ENCODE measurements at regions not wholly inside any gene's neighbourhood (a gene's known extent, or its start where the extent isn't known, plus 50 kb on each side); places are given as distances from the start of the nearest gene placed in this dataset.

DNA sequence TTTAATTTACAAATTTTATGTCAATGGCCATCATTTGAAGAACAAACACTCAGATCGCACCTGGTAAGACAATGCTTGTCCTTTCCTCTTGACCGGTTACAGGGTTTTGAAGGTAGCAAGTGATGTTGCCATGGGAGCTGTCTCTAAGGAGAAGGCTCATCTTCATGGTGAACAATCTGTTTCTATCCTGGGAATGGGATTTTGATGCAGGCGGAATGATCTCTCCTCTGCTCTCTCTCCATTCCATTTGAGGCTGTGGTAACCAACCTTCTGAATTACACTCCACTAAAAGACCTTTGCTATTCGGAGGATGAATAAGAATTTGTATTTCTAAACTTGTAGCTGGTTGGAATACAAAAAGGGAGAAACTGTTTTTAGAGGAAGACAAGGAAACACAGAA is 57.9 kb upstream of the SLC5A9 start:
- Histone ChIP-seq H3K9me3 (no peaks in the 10 kb centered on the region), H3K36me3 (no peaks in the 10 kb centered on the region), H3K27me3 (0 out of 2 replicates have a peak, but pooled peaks cover 2% of the 10 kb centered on the region), H3K4me3 (no peak overlapping the region)
- DNase-seq = no peak

DNA sequence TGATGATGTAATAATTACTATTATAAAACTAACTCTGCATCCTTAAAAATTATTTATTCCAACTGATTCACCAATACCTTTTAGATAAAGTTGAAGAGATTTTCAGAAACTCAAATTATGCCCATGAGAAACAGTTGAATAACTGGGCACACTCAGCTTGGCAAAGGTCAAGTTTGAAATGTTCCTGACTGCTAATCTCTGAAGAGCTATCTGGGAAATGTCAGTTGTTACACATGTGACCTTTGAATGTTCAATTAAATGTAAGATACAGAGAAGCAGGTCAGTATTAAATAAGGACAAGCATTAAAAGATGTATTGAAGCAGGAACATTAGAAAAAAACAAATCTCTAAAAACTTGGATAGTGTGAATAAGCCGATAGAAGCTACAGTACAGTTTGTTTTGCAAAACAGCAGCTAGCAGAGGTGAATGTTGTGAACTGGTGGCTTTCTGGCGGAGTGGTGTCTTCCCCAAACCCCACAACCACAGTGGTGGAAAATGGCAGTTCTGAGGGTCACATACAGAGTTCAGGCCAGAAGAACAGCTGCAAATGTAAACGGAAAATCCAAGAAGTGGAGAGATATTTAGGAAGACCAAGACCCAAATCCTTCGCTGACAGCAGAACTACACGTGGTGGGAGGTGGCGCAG is 61.9 kb upstream of the SLC5A9 start:
- Histone ChIP-seq H3K4me3 (no peak overlapping the region), H3K27me3 (0 out of 2 replicates have a peak, but pooled peaks cover 2% of the 10 kb centered on the region), H3K9me3 (no peaks in the 10 kb centered on the region), H3K36me3 (no peaks in the 10 kb centered on the region)
- no peak for DNase-seq

DNA sequence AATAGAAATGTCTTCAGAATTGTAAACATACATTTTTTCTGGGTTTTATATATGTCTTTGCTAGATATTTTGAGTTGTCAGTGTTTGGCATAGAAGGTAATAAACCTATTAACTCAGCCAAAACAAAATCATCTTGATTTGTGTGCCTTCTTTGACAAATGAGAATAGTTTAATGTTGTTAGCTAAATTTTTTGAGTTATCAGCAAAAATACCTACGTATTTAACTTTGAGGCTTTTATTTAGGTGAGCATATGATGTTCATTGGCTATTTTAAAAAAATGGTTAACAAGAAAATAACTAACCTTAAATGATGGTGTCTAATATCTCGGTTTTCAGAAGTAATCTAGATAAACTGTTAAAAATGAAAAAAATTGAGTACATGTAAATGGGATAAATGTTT is 83.2 kb upstream of the SLC5A9 start:
- Histone ChIP-seq H3K36me3 (no peaks in the 10 kb centered on the region), H3K4me3 (no peak overlapping the region), H3K9me3 (no peaks in the 10 kb centered on the region), H3K27me3 (no peaks in the 10 kb centered on the region)
- DNase-seq = no peak

DNA sequence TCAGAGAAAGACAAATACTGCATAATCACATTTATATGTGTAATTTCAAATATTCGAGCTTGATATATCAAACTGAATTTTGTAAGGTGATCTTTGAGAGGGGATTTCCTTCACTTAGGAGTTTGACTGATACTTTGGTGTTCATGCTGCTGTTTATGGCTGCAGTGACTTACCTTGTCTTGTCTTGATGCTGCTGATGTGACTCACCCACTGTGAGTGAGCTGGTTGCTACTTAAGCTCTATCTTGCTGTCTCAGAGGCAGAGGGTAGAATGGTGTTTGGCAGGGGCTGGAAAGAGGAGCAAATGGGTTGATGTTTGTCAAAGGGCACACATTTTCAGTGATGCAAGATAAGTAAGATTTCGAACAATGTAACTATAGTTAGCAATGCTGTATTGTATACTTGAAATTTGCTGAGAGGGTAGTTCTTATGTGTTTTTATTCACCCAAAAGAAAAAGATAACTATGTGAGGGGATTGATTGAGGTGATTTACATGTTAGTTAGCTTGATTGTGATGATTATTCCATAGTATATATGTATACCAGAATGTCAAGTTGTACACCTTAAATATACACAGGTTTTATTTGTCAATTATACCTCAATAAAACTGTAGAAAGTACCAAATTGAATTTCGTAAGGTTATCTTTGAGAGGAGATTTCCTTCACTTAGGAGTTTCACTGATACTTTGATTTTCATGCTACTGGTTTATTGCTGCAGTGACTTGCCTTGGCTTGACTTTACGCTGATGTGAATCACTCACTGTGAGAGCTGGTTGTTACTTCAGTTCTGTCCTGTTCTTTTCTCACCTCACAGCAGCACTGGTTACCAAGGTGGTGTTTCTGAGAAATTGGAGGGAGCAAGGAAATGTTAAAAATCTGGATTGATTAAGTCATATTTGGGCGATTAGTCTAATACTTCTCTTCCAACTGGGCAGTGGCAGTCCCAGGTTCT is 94.5 kb upstream of the SLC5A9 start:
- DNase-seq = no peak
- Histone ChIP-seq H3K27me3 (no peaks in the 10 kb centered on the region; the same call in 1 of the 2 replicates), H3K36me3 (no peaks in the 10 kb centered on the region), H3K4me3 (no peak overlapping the region), H3K9me3 (no peaks in the 10 kb centered on the region)

DNA sequence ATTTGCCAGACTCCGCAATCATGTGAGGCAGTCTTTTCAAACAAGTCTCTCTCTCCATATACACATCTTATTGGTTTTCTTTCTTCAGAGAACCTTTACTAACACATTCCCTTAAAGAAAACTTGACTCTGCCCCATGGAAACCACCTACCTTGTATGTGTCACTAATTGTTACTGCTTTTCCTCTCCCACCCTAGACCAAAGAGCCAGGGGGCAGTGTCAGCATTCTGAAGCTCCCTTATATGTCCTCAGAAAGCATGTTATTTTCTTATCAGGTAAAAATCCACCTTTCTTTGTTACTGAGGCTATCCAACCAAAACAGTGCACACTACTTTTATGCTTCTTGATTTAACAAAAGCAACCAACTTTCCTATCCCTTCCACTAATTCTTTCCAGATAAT is 98.9 kb upstream of the SLC5A9 start:
- no peaks in the 10 kb centered on the region for H3K9me3 ChIP-seq
- no peak for DNase-seq
- no peak overlapping the region for H3K4me3 ChIP-seq
- H3K36me3 ChIP-seq = no peaks in the 10 kb centered on the region
- no peaks in the 10 kb centered on the region; the same call in 1 of the 2 replicates for H3K27me3 ChIP-seq

DNA sequence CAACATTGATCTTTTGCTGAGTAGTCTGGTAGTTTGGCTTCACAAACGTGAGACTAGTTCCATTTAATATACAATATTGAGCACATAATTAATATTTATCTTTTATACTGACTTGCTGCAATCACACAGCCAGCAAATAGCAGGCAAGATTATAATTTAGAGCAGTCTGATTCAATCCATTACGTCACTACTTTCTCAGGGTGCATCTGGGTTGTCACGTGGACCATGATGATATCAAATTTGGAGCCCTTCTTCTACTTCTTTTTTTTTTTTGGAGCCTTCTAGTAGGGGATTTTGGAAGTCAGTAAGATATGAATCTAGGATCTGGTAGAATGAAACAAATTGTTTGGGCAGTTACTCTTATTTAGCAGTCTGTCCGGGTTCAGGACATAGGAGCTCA is 100.6 kb upstream of the SLC5A9 start:
- no peak for DNase-seq
- H3K27me3 ChIP-seq = no peaks in the 10 kb centered on the region; the same call in 1 of the 2 replicates
- no peak overlapping the region for H3K4me3 ChIP-seq
- H3K36me3 ChIP-seq = no peaks in the 10 kb centered on the region
- H3K9me3 ChIP-seq = no peaks in the 10 kb centered on the region

DNA sequence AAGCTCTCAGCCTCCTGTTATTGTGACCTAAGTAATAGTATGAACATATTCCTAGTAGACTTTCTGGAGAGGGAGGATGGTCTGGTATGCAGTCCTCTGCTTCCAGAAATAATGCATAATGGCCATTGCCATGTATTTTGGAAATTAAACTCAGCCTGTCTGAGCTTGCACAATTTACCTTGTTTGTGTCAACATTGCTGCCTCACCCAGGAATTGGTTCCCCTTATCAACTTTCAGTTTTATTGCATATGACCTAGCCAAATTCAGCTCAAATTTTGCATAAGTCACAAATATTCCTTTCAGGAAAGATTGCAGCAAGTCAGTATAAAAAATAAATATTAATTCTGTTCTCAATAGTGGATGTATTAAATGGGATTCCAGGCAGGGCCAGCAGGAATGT is 101.9 kb upstream of the SLC5A9 start:
- H3K4me3 ChIP-seq = no peak overlapping the region
- H3K27me3 ChIP-seq = no peaks in the 10 kb centered on the region
- no peaks in the 10 kb centered on the region for H3K9me3 ChIP-seq
- DNase-seq = no peak
- no peaks in the 10 kb centered on the region for H3K36me3 ChIP-seq

DNA sequence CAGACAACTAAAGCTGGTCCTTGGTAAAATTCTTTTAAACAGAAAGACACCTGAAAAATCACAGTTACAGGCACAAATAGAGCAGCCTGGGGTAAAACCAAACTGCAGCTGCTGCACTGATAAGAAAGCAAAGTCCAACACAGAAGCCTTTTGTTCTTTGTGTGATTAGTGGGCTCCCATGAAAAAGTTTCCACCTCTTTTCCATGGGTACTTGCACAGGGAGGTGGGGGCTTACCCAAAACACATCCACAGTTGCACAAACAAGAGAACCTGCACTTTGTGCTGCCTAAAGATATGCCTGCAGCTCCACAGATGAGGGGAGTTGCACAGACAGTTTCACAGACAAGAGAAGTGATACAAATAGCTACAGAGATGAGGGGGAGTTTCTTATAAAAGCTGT is 106.7 kb upstream of the SLC5A9 start:
- DNase-seq = no peak
- H3K9me3 ChIP-seq = no peaks in the 10 kb centered on the region
- H3K4me3 ChIP-seq = no peak overlapping the region
- no peaks in the 10 kb centered on the region for H3K36me3 ChIP-seq
- H3K27me3 ChIP-seq = no peaks in the 10 kb centered on the region

DNA sequence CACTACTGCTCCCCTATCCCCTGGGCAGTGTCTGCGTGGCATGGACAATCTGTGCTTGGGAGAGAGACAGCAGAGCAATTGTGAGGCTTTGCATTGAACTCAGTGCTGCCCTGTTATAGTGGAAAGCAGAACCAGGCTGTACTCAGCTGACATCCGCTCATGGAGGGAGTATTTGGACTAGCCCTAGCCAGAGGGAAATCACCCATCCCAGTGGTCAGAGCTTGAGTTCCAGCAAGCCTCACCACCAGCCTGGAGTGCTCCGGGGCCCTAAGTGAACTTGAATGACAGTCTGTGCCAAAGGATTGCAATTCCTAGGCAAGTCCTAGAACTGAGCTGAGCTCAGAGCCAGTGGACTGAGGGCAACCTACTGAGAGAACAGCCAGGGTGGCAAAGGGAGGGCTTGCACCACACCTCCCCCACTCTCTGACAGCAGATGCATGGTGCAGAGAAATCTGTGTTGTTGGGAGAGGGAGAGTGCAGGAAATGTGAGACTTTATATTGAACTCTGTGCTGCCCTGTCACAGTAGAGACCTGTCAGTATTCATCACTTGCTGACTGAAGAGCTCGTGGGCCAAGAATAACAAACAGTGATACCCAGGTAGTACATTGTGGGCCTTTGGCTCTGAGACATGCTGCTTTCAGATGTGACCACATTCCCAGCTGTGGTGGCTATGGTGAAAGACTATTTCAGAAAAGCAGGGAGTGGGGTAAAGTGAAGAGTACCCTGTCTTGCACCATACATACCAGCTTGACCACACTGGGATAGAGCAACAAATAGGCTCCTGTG is 107.7 kb upstream of the SLC5A9 start:
- DNase-seq = no peak
- H3K4me3 ChIP-seq = no peak overlapping the region

DNA sequence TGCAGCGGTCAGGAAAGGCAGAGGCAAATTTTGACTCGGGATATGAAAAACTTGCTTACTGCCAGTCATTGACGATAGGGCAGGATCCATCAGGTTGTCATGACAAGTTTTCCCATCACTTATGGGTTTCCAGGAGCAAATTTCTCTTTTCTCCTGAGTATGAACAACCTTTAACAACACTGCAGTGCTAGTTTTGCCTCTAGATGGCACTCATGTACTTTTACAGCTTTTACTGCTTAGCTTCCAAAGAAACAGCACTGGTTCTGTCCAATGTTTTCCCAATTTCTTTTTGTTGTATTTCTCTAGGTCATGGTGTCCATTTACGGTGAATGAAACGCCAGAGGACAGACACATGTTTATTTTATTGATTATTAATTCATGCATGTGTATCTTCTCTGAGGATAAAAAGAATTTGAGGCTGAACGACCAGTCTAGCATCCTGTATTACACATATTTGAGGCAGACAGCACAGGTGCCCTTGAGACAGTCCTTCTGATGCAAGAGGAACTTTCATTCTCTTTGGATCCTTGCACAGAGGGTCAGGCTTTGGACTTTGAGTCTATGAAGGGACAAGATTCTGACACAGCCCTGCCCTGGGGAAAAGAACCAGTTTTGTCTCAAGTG is 112.3 kb upstream of the TRABD2B start:
- Histone ChIP-seq H3K4me3 (no peak overlapping the region), H3K27me3 (peaks cover 4% of the 10 kb centered on the region; the same call in 1 of the 2 replicates), H3K9me3 (no peaks in the 10 kb centered on the region), H3K36me3 (no peaks in the 10 kb centered on the region)
- no peak for DNase-seq

More for the DNA sequence above, 107.7 kb upstream of the SLC5A9 start:
- no peaks in the 10 kb centered on the region for H3K9me3 ChIP-seq
- no peaks in the 10 kb centered on the region for H3K36me3 ChIP-seq
- no peaks in the 10 kb centered on the region for H3K27me3 ChIP-seq

DNA sequence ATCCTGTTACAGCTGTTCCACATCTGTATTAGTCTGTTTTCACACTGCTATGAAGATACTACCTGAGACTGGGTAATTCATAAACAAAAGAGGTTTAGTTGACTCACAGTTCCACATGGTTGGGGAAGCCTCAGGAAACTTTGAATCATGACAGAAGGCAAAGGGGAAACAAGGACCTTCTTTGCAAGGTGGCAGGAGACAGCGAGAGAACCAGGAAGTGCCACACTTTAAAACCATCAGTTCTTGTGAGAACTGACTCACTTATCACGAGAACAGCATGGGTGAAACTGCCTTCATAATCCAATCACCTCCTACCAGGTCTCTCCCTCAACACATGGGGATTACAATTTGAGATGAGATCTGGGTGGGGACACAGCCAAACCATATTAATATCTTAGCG is 110.3 kb upstream of the TRABD2B start:
- DNase-seq = no peak
- Histone ChIP-seq H3K27me3 (peaks cover 4% of the 10 kb centered on the region; the same call in 1 of the 2 replicates), H3K9me3 (no peaks in the 10 kb centered on the region), H3K4me3 (no peak overlapping the region), H3K36me3 (no peaks in the 10 kb centered on the region)

DNA sequence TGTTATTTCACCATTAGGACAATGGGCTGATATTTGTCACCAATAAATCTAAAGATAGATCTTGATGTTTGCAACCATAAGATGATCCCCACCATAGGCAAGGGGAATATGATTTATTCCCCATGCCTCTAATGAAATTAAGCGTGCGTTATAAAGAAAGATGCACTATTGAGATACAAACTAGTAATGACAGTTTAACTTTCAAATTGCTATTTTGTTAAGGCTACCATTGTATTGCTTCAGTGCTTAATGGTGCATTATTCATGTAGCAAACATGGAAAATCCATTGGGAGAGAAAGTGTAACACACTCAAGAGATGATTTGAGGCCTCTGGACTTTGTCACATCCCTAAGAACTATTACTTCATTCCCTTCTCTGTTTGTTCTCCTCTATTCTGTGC is 108.9 kb upstream of the TRABD2B start:
- no peaks in the 10 kb centered on the region for H3K36me3 ChIP-seq
- H3K9me3 ChIP-seq = no peaks in the 10 kb centered on the region
- H3K27me3 ChIP-seq = peaks cover 4% of the 10 kb centered on the region; the same call in 1 of the 2 replicates
- H3K4me3 ChIP-seq = no peak overlapping the region
- no peak for DNase-seq

DNA sequence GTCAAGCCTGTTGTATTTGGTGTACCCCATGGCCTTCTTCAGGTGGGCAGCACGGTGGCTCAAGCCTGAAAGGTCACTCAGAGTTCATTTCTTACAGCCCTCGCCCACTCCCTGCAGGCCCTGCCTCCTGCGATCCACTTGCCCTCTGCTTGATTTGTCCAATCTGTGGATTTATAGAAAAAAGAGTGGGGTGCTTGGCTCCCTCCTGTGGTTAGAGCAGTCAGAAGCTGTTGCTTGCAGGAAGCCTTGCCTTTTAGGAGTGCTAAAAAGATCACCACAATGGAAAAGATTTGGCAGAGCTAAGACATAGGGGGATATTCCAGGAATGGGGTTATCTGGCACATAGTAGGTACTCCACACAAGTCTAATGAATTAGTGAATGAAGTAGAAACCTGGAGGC is 108.0 kb upstream of the TRABD2B start:
- DNase-seq = no peak
- peaks cover 4% of the 10 kb centered on the region; the same call in 1 of the 2 replicates for H3K27me3 ChIP-seq
- no peaks in the 10 kb centered on the region for H3K36me3 ChIP-seq
- no peaks in the 10 kb centered on the region for H3K9me3 ChIP-seq
- H3K4me3 ChIP-seq = no peak overlapping the region

DNA sequence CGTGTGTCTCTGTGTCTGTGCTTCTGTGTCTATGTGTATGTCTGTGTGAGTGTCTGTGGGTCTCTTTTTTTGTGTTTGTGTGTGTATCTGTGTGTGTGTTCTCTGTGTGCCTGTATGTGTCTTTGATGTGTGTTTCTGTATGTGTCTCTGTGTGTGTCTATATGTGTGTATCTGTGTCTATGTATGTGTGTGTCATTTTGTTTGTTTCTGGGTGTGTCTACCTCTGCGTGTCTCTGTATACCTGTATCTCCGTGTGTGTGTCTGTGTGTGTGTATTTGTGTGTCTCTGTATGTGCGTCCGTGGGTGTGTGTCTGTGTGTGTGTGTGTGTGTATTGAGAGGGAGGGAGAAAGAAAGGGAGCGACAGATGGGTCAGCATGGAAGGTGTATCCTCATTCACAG is 106.3 kb upstream of the TRABD2B start:
- Histone ChIP-seq H3K27me3 (peaks cover 4% of the 10 kb centered on the region; the same call in 1 of the 2 replicates), H3K36me3 (no peaks in the 10 kb centered on the region), H3K4me3 (no peak overlapping the region), H3K9me3 (no peaks in the 10 kb centered on the region)
- DNase-seq = no peak

DNA sequence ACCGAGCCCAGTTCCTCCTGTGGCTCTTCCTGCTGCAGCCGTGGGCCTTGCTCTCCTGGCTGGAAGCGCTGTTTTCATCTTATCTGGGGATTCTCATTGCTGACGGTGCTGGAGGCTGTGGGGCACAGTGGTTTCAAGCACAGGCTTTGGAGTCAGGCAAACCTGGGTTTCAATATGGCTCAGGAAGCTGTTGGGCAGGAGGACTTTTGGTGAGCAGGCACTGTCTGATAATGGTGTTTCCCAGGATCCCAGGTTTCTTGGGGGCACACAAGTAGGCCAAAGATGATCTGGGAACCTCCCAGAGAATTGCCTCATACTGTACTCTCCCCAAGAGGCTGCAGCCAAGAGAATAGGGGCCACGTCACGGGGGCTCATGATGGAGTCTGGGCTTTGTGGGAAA is 105.6 kb upstream of the TRABD2B start:
- no peaks in the 10 kb centered on the region for H3K9me3 ChIP-seq
- DNase-seq = no peak
- no peak overlapping the region for H3K4me3 ChIP-seq
- H3K27me3 ChIP-seq = peaks cover 9% of the 10 kb centered on the region; the same call in 1 of the 2 replicates
- H3K36me3 ChIP-seq = no peaks in the 10 kb centered on the region

DNA sequence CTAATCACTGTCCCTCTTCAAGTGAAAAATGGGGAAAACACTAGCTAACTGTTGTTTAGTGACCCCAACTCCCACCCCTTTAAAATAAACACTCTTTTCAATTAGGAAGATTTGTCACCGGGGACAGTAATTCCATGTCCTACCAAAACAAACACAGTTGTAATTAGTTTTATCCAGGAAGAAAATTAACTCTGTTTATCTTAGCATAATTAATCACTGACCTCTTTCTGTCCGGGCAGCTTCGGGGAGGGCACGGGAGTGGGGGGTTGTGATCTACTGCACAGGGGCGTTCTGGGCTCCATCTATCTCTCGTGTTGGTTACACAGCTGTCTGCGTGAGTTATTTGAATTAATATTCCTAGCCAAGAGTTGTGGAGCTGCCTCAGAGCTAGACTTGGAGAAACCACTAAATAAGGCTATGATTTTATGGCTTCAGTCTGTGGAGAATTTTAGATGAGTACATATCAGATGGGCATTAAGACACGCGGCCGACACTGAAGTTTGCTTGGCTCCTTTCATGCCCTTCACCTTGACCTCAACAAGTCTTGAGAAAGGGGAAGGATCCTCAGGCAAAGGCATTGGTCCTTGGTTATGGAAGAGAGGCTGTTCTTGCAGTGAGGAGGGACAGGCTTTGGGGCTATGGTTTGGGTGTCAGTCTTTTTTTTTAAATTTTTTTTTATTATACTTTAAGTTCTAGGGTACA is 102.0 kb upstream of the TRABD2B start:
- H3K9me3 ChIP-seq = no peaks in the 10 kb centered on the region; the same call in 1 of the 2 replicates
- H3K27me3 ChIP-seq = peaks cover 9% of the 10 kb centered on the region; the same call in 1 of the 2 replicates
- no peaks in the 10 kb centered on the region for H3K36me3 ChIP-seq
- H3K4me3 ChIP-seq = no peak overlapping the region
- no peak for DNase-seq

Measured in MG63 (cell line).